Panc1 (cell line): ENCODE measurements at regions not wholly inside any gene's neighbourhood (a gene's known extent, or its start where the extent isn't known, plus 50 kb on each side); places are given as distances from the start of the nearest gene placed in this dataset.

Experiments used
- CTCF ChIP-seq: fragments of 450-650 bp; IDR thresholded peaks from 2 replicates; pipeline ENCODE4 v1.5.1; 2017; ENCODE audit warnings: mild to moderate bottlenecking
- POLR2AphosphoS5 ChIP-seq: IDR thresholded peaks from 2 replicates; pipeline ENCODE4 v1.6.1; 2012; ENCODE audit warnings: mild to moderate bottlenecking, low read depth, low read length, moderate library complexity
- REST ChIP-seq, 2 experiments: IDR thresholded peaks; 2 replicates each; pipeline ENCODE4 v1.6.1; 2011 to 2012; ENCODE audit warnings: low read depth in 2 of 2, control low read depth in 1 of 2, low read length in 1 of 2, mild to moderate bottlenecking in 1 of 2, moderate library complexity in 1 of 2; ENCODE audit not compliant: insufficient read depth in 1 of 2
- SIN3A ChIP-seq: IDR thresholded peaks from 2 replicates; pipeline ENCODE4 v1.6.1; 2012; ENCODE audit warnings: low read depth, mild to moderate bottlenecking, low read length, moderate library complexity, borderline replicate concordance; ENCODE audit not compliant: insufficient read depth

- TF ChIP-seq CTCF (no peak), POLR2AphosphoS5 (no peak), REST (IDR thresholded peaks at IDR 0.05; ENCODE audit: insufficient read depth in 1 of 2, low read depth in 2 of 2, low read length in 1 of 2) (no peak), SIN3A (no peak)
Measured at GRCh38 chr18:41732356-41732755, 222.7 kb upstream of the PIK3C3 start.
